HL-60 (cell line): ENCODE measurements at regions not wholly inside any gene's neighbourhood (a gene's known extent, or its start where the extent isn't known, plus 50 kb on each side); places are given as distances from the start of the nearest gene placed in this dataset.

ENCODE experiments used
- DNase-seq, 2 experiments: peaks; one replicate each; pipeline ENCODE4 v3.0.0-alpha.2; 2010 to 2020; ENCODE audit warnings: low read depth in 1 of 2, low spot score in 1 of 2
- H3K27ac ChIP-seq: fragments of 250-450 bp; sonication (Bioruptor Pico); replicated peaks from 2 replicates; pipeline ENCODE4 v1.5.1; 2020; ENCODE audit warnings: mild to moderate bottlenecking, moderate library complexity
- H3K27me3 ChIP-seq: fragments of 250-450 bp; sonication (Bioruptor Pico); 2 replicates; pipeline ENCODE4 v1.5.1; 2021; ENCODE audit warnings: mild to moderate bottlenecking, moderate library complexity; ENCODE audit not compliant: insufficient read depth, poor library complexity, severe bottlenecking
- H3K4me3 ChIP-seq: replicated peaks from 2 replicates; pipeline ENCODE4 v1.5.1; 2011; ENCODE audit warnings: mild to moderate bottlenecking, control low read depth, low read length; ENCODE audit not compliant: insufficient read depth
- CTCF ChIP-seq: IDR thresholded peaks from one replicate; pipeline ENCODE4 v1.5.1; 2011; ENCODE audit warnings: low read length, control low read depth, inconsistent platforms; ENCODE audit not compliant: insufficient read depth
- GABPA ChIP-seq: IDR thresholded peaks from 2 replicates; pipeline ENCODE4 v1.6.1; 2012; ENCODE audit warnings: low read depth
- POLR2AphosphoS5 ChIP-seq: IDR thresholded peaks from 2 replicates; pipeline ENCODE4 v1.6.1; 2012; ENCODE audit warnings: low read depth
- REST ChIP-seq: IDR thresholded peaks from 2 replicates; pipeline ENCODE4 v1.6.1; 2012; ENCODE audit warnings: low read depth; ENCODE audit not compliant: insufficient replicate concordance
- SPI1 ChIP-seq: IDR thresholded peaks from 2 replicates; pipeline ENCODE4 v1.6.1; 2012; ENCODE audit warnings: low read depth, mild to moderate bottlenecking, borderline replicate concordance

GRCh38 chr4:12137575-12137974 lies 708.9 kb upstream of the HS3ST1 start:
- H3K27ac ChIP-seq: no peak overlapping the region
- no peak overlapping the region for H3K4me3 ChIP-seq
- DNase-seq: no peak
- TF ChIP-seq SPI1 (no peak), CTCF (no peak), POLR2AphosphoS5 (no peak), REST (no peak), GABPA (no peak)
- H3K27me3 ChIP-seq: no peaks in the 10 kb centered on the region

- peak overlapping the region; percentile 39 for H3K27ac ChIP-seq
- no peak overlapping the region for H3K4me3 ChIP-seq
- H3K27me3 ChIP-seq: no peaks in the 10 kb centered on the region
- TF ChIP-seq CTCF (no peak), GABPA (no peak), REST (no peak), POLR2AphosphoS5 (no peak), SPI1 (no peak; the same call in 1 of the 2 replicates)
- peak; percentile 52 to 61 for DNase-seq
Measured at GRCh38 chr4:12126474-12126873, 697.8 kb upstream of the HS3ST1 start.

- Histone ChIP-seq H3K27me3 (no peaks in the 10 kb centered on the region), H3K4me3 (no peak overlapping the region), H3K27ac (peak overlapping the region; percentile 55)
- no peak for DNase-seq
- no peak for TF ChIP-seq SPI1
- TF ChIP-seq REST: no peak
- no peak for TF ChIP-seq CTCF
- TF ChIP-seq GABPA: no peak
- TF ChIP-seq POLR2AphosphoS5: no peak
Measured at GRCh38 chr4:12124138-12124537, 695.4 kb upstream of the HS3ST1 start.
